ENCODE measurements at regions not wholly inside any gene's neighbourhood (a gene's known extent, or its start where the extent isn't known, plus 50 kb on each side); places are given as distances from the start of the nearest gene placed in this dataset.

DNA sequence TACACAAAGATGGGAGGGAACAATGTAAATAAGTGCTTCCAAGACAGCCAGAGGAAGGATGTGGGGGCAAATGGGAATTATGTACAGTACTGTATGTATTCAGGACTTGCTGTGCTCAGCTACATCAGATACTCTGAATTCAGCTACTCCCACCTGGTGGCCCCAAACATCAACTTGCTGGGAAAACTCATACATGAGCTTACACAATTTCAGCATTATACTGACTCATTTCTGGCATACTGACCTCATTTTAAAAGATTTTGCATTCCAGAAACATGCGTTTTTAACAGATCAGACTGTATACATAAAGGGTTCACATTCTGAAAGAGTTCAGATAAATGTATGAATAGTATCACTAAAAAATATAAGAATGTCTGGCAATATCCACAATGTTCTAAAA lies 59.7 kb downstream of the GPX5 start:
- Mint-ChIP-seq H3K9me3 (ENCODE audit: low read depth) (no peaks in the 10 kb centered on the region), H3K4me1 (ENCODE audit: low read depth) (peaks cover 24% of the 10 kb centered on the region), H3K36me3 (ENCODE audit: insufficient read depth) (no peaks in the 10 kb centered on the region), H3K27ac (no peak overlapping the region), H3K4me3 (ENCODE audit: low read depth) (peak overlapping the region; percentile 9), H3K27me3 (peaks cover 15% of the 10 kb centered on the region)
- DNase-seq (ENCODE audit: low spot score, unreplicated experiment) = no peak
- TF ChIP-seq, protein P1, sequence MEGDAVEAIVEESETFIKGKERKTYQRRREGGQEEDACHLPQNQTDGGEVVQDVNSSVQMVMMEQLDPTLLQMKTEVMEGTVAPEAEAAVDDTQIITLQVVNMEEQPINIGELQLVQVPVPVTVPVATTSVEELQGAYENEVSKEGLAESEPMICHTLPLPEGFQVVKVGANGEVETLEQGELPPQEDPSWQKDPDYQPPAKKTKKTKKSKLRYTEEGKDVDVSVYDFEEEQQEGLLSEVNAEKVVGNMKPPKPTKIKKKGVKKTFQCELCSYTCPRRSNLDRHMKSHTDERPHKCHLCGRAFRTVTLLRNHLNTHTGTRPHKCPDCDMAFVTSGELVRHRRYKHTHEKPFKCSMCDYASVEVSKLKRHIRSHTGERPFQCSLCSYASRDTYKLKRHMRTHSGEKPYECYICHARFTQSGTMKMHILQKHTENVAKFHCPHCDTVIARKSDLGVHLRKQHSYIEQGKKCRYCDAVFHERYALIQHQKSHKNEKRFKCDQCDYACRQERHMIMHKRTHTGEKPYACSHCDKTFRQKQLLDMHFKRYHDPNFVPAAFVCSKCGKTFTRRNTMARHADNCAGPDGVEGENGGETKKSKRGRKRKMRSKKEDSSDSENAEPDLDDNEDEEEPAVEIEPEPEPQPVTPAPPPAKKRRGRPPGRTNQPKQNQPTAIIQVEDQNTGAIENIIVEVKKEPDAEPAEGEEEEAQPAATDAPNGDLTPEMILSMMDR (IDR thresholded peaks at IDR 0.05; ENCODE audit: unreplicated experiment) = peak; percentile 35

DNA sequence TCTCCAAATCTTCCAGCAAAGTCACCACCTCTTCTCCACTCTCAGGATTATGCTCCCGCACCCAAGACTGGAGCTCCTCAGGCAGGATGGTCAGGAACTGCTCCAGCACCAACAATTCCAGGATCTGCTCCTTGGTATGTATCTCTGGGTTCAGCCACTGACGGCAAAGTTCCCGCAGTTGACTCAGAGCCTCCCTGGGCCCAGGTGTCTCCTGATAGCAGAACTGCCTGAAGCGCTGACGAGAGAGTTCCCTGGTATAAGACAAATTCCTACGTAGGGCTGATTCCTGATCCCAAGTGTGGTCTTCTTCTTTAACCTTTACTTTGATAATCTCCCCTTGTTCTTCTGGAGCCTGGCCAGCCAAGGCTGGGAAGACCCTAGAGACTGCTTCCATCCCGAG lies 60.6 kb downstream of the GPX5 start:
- H3K27ac Mint-ChIP-seq = peak overlapping the region; percentile 86
- peaks cover 19% of the 10 kb centered on the region for H3K27me3 Mint-ChIP-seq
- no peaks in the 10 kb centered on the region for H3K36me3 Mint-ChIP-seq (ENCODE audit: insufficient read depth)
- DNase-seq (ENCODE audit: low spot score, unreplicated experiment) = no peak
- H3K9me3 Mint-ChIP-seq (ENCODE audit: low read depth) = no peaks in the 10 kb centered on the region
- H3K4me1 Mint-ChIP-seq (ENCODE audit: low read depth) = peaks cover 24% of the 10 kb centered on the region
- TF ChIP-seq, protein P1 (IDR thresholded peaks at IDR 0.05; ENCODE audit: unreplicated experiment) = no peak
- peak overlapping the region; percentile 93 for H3K4me3 Mint-ChIP-seq (ENCODE audit: low read depth)

DNA sequence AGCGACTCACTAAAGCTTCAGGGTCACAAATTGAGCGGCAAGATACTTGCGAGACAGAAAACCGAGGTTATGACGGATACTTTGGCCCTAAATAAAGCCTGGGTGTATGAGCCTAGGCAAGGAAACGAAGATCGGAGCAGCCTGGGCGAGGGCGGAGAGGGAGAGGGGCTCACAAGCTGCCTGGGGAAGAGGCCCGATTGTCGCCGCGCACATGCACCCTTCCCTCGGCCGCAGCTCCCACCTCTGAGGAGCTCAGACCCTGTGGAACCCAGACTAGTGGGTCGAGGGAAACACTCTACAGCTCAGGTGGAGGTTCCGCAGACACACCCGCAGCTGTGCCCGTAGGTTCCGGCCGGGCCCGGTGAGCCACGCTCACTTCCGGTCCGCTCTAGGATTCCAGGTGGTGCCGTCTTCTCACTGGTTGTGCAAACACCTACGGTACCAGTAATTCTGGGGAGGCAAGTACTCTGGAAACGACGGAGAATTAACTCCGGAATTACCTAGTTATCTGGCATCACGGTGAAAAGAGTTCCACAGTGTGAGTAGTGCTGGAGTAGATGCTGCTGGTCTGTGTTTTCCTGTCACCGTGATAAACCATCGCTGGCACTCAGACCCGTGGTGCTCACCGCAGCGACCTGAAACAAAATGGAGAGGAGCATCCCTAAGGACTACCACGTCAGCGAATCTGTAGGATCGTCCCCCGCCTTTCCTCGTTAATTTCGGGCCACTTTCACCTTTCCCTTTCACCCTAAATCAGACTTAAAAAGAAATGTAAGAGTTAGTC lies 61.5 kb downstream of the GPX5 start:
- no peaks in the 10 kb centered on the region for H3K9me3 Mint-ChIP-seq (ENCODE audit: low read depth)
- DNase-seq (ENCODE audit: low spot score, unreplicated experiment) = peak; percentile 56
- peak overlapping the region; percentile 86 for H3K27ac Mint-ChIP-seq
- TF ChIP-seq, protein P1 (IDR thresholded peaks at IDR 0.05; ENCODE audit: unreplicated experiment) = no peak
- H3K4me3 Mint-ChIP-seq (ENCODE audit: low read depth) = peak overlapping the region; percentile 93
- no peaks in the 10 kb centered on the region for H3K36me3 Mint-ChIP-seq (ENCODE audit: insufficient read depth)
- H3K4me1 Mint-ChIP-seq (ENCODE audit: low read depth) = peaks cover 24% of the 10 kb centered on the region
- peaks cover 24% of the 10 kb centered on the region for H3K27me3 Mint-ChIP-seq

DNA sequence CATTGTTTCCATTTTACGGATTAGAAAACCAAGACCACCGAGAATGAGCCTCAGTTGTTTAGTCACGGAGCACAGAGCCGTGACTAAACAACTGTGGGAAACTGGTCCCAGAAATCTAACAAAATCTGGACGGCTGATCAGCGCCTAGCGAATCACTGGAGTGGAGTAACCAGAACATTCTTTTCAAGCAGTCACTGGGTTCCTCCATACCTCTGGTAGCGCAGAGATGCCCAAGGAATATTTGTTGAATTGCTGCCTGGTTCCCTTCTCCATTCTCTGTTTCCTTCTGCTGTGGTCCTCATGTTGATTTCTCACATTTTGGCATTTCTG lies 62.0 kb downstream of the GPX5 start:
- Mint-ChIP-seq H3K9me3 (ENCODE audit: low read depth) (no peaks in the 10 kb centered on the region), H3K36me3 (ENCODE audit: insufficient read depth) (no peaks in the 10 kb centered on the region)

DNA sequence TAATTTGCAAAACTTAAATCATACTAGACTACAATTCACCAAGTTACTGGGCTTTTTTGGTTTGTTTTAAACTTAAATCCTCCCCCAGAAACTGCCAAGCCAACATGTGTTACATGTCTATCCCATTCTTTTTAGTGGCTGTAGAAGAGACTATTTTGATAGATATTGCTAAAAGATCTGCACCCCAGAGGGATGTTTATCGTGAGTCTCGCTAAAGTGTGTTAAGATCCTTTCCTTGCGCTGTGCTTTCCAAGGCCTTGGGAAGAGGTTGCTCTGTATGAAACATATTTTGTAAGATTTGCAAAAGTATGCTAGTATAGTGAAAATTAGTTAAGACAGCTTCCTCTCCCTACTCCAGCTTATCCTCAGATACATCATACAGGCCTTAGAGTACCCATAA lies 63.0 kb downstream of the GPX5 start:
- no peaks in the 10 kb centered on the region for H3K9me3 Mint-ChIP-seq (ENCODE audit: low read depth)
- H3K4me3 Mint-ChIP-seq (ENCODE audit: low read depth) = peak overlapping the region; percentile 68
- H3K27ac Mint-ChIP-seq = peak overlapping the region; percentile 84
- peaks cover 24% of the 10 kb centered on the region for H3K4me1 Mint-ChIP-seq (ENCODE audit: low read depth)
- H3K27me3 Mint-ChIP-seq = peaks cover 24% of the 10 kb centered on the region
- H3K36me3 Mint-ChIP-seq (ENCODE audit: insufficient read depth) = no peaks in the 10 kb centered on the region
- DNase-seq (ENCODE audit: low spot score, unreplicated experiment) = no peak
- TF ChIP-seq, protein P1 (IDR thresholded peaks at IDR 0.05; ENCODE audit: unreplicated experiment) = no peak

More for the DNA sequence above, 62.0 kb downstream of the GPX5 start:
- Mint-ChIP-seq H3K27ac (peak overlapping the region; percentile 86), H3K27me3 (peaks cover 24% of the 10 kb centered on the region), H3K4me3 (ENCODE audit: low read depth) (peak overlapping the region; percentile 93), H3K4me1 (ENCODE audit: low read depth) (peaks cover 24% of the 10 kb centered on the region)
- DNase-seq (ENCODE audit: low spot score, unreplicated experiment) = no peak
- TF ChIP-seq, protein P1 (IDR thresholded peaks at IDR 0.05; ENCODE audit: unreplicated experiment) = no peak
